BLaER1 (cell line): ENCODE measurements at regions not wholly inside any gene's neighbourhood (a gene's known extent, or its start where the extent isn't known, plus 50 kb on each side); places are given as distances from the start of the nearest gene placed in this dataset.

ENCODE experiments used
- H3K27ac ChIP-seq: shearing (Covaris generic); formaldehyde crosslinking; 2 replicates; pipeline ENCODE4 v1.8.1; 2022
- H3K27me3 ChIP-seq: shearing (Covaris generic); formaldehyde crosslinking; 2 replicates; pipeline ENCODE4 v1.8.1; 2022
- H3K36me3 ChIP-seq: shearing (Covaris generic); formaldehyde crosslinking; 2 replicates; pipeline ENCODE4 v1.8.1; 2022
- H3K4me1 ChIP-seq: shearing (Covaris generic); formaldehyde crosslinking; 2 replicates; pipeline ENCODE4 v1.8.1; 2022
- H3K4me2 ChIP-seq: shearing (Covaris generic); formaldehyde crosslinking; 2 replicates; pipeline ENCODE4 v1.8.1; 2022
- H3K4me3 ChIP-seq: shearing (Covaris generic); formaldehyde crosslinking; 2 replicates; pipeline ENCODE4 v1.8.1; 2022
- H3K9ac ChIP-seq: shearing (Covaris generic); formaldehyde crosslinking; 2 replicates; pipeline ENCODE4 v1.8.1; 2022
- H3K9me3 ChIP-seq: shearing (Covaris generic); formaldehyde crosslinking; 2 replicates; pipeline ENCODE4 v1.8.1; 2022
- H4K20me1 ChIP-seq: shearing (Covaris generic); formaldehyde crosslinking; 2 replicates; pipeline ENCODE4 v1.8.1; 2022
- Cebpa-rat ChIP-seq: shearing (Covaris generic); IDR thresholded peaks from 2 replicates; pipeline ENCODE4 v1.8.1; 2022

DNA sequence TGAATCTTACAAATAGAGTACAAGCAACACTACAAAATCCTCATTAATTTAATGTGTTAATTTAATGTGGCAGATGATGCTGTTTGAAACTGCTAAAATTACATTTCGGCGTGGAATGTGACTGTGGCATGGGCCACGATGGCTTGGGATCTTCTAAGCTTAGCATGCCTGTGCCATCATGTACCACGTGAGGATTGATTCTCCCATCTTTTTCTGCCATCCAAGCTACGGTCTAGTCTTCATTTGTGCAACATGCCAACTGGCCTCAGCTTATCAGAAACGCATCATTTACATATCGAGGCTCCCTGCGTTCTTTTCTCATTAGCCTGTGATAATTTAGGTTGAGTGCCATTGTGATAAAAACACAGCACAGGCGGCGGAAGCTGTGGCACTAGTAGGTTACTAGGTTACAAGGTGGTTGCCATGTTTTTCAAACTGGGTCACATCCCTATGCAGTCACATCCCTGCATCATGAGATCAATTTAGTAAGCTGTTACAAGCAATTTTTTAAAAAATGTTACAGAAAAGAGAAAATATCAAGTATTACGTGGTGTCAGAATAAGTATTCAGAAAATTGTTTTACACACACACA lies 189.9 kb upstream of the RBPJ start:
- Histone ChIP-seq H3K9me3 (peaks cover 11% of the 10 kb centered on the region), H3K27me3 (no peaks in the 10 kb centered on the region), H3K9ac (no peak overlapping the region), H3K4me3 (no peak overlapping the region), H3K4me2 (peak overlapping the region; percentile 53), H3K27ac (no peak overlapping the region), H3K36me3 (no peaks in the 10 kb centered on the region), H3K4me1 (peaks cover 34% of the 10 kb centered on the region), H4K20me1 (no peaks in the 10 kb centered on the region)
- TF ChIP-seq Cebpa-rat = no peak

DNA sequence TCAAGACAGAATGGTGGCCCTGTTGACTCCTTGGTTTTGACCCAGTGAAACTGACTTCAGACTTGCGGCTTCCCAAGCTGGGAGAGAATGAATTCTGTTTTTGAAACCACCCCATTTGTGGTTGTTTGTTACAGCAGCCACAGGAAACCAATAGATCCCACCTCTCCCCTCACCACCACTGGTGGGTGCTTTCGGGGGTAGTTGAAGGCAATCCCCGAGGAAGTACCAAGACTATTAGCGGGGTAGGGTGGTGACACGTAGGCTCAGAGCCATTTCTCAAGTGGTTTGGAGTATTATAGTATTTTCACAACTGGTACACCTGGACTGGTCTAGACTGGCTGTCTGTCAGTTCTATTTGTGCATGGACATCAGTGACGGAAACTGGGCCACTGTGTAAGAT lies 189.1 kb upstream of the RBPJ start:
- Histone ChIP-seq H3K27me3 (no peaks in the 10 kb centered on the region), H3K4me3 (no peak overlapping the region), H3K4me1 (peaks cover 27% of the 10 kb centered on the region), H4K20me1 (no peaks in the 10 kb centered on the region), H3K9me3 (peaks cover 11% of the 10 kb centered on the region), H3K27ac (no peak overlapping the region), H3K9ac (no peak overlapping the region), H3K4me2 (peak overlapping the region; percentile 53), H3K36me3 (no peaks in the 10 kb centered on the region)
- TF ChIP-seq Cebpa-rat = no peak

DNA sequence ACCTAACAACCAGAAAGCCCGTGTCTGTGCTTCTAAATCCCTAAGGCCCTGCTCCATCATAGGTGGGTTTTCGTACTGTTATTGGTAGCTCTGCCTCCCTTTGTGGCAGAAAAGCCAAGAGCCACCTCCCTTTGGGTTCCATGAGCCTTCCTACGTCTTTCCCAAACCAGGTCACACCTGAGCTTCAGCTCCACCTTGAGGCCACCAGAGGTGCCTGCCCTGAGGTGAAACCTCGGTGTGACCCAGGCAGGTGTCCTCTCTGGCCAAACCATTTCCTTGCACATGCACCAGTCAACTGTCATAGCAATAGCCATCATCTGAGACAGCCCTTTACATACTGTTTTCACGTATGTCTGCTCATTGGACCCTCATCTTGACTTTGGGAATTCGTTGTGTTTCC lies 188.0 kb upstream of the RBPJ start:
- no peaks in the 10 kb centered on the region for H4K20me1 ChIP-seq
- H3K4me3 ChIP-seq = no peak overlapping the region
- H3K4me2 ChIP-seq = peak overlapping the region; percentile 53
- no peak for TF ChIP-seq Cebpa-rat
- no peaks in the 10 kb centered on the region for H3K27me3 ChIP-seq
- H3K27ac ChIP-seq = no peak overlapping the region
- no peak overlapping the region for H3K9ac ChIP-seq
- H3K4me1 ChIP-seq = peaks cover 25% of the 10 kb centered on the region
- H3K36me3 ChIP-seq = no peaks in the 10 kb centered on the region
- peaks cover 11% of the 10 kb centered on the region for H3K9me3 ChIP-seq

DNA sequence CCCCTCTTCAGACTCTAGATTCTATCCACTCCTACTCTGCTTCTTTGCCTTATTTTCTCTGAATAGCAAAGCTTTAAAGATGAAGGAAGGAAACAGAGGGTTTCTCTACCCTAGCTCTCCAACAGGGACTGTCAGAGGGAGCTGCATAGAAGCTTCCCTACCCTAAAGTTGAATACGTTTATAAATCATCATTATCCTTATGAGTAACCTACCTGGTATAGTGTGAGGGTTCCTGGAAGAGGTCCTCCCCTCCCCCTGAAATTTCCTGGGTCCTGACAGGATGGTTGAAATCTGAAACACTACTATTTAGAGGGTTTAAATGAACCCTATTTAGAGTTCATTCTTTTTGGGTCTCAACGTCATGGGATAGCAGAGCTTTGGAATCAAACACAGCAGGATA lies 187.0 kb upstream of the RBPJ start:
- Histone ChIP-seq H3K4me3 (no peak overlapping the region), H3K27ac (no peak overlapping the region), H3K4me2 (no peak overlapping the region), H3K9me3 (peaks cover 11% of the 10 kb centered on the region), H3K9ac (no peak overlapping the region), H4K20me1 (no peaks in the 10 kb centered on the region), H3K36me3 (no peaks in the 10 kb centered on the region), H3K4me1 (peaks cover 25% of the 10 kb centered on the region), H3K27me3 (no peaks in the 10 kb centered on the region)
- no peak for TF ChIP-seq Cebpa-rat

DNA sequence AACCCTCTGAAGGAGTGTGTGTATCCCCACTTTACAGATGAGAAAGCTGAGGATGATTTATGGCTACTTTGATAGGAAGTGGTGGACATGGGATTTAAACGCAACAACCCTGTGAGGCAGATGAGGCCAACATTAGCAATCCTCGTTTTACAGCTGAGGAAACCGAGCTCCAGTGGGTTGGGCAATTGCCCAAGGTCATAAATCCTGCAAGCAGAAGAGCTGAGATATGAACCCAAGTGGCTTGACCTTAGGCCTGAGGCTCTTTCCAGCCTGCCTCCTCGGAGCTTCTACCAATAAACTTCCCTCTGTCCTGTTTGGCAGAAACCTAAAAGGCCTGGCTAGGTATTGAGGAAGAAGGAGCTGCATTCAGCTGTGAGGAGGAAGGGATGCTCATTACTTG lies 185.5 kb upstream of the RBPJ start:
- no peaks in the 10 kb centered on the region for H3K36me3 ChIP-seq
- no peak overlapping the region for H3K9ac ChIP-seq
- TF ChIP-seq Cebpa-rat = no peak
- H3K4me3 ChIP-seq = no peak overlapping the region
- H3K27ac ChIP-seq = no peak overlapping the region
- no peaks in the 10 kb centered on the region for H4K20me1 ChIP-seq
- no peak overlapping the region for H3K4me2 ChIP-seq
- peaks cover 25% of the 10 kb centered on the region for H3K4me1 ChIP-seq
- H3K9me3 ChIP-seq = peaks cover 11% of the 10 kb centered on the region
- no peaks in the 10 kb centered on the region for H3K27me3 ChIP-seq

DNA sequence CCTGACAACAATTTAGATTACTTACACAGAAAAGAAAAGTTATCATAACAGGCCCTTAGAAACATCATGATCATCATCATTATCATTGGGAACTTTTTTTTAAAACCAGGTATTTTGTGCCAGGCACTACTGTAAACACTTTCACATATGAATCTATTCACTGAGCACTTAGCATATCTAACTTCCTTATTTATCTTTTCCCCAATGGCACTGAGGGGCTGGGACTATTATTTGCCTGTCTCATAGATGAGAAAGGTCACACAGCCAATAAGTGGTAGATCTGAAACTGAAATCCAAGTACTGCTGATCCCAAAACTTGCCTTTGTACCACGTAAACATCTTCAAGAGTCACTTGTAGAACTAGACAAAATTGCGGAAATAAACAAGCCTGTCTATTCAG lies 184.2 kb upstream of the RBPJ start:
- no peaks in the 10 kb centered on the region for H3K27me3 ChIP-seq
- H3K9me3 ChIP-seq = peaks cover 11% of the 10 kb centered on the region
- peaks cover 26% of the 10 kb centered on the region for H3K4me1 ChIP-seq
- H4K20me1 ChIP-seq = no peaks in the 10 kb centered on the region
- TF ChIP-seq Cebpa-rat = no peak
- H3K4me2 ChIP-seq = no peak overlapping the region
- no peak overlapping the region for H3K27ac ChIP-seq
- no peaks in the 10 kb centered on the region for H3K36me3 ChIP-seq
- no peak overlapping the region for H3K4me3 ChIP-seq
- no peak overlapping the region for H3K9ac ChIP-seq

DNA sequence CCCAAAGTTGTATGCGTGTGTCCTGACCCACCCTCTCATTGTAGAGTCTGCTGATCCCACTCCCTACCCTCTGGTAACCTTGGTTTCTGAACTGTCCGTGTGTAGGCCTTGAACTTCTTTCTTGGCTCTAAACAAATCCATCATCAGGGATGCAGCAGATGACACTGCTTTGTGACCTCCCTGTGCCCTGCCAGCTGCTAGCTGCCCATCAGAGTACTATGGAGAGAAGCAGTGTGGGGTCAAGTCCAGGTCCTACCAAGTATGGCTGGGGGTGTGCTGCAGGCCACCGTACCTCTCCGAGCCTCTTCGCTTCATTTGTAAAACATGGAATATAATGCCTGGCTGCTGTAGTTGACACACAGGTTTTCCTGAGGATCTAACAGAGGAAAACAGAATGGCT lies 183.5 kb upstream of the RBPJ start:
- H3K4me1 ChIP-seq = peaks cover 25% of the 10 kb centered on the region
- no peaks in the 10 kb centered on the region for H3K27me3 ChIP-seq
- TF ChIP-seq Cebpa-rat = no peak
- no peak overlapping the region for H3K9ac ChIP-seq
- no peak overlapping the region for H3K4me3 ChIP-seq
- no peaks in the 10 kb centered on the region for H3K36me3 ChIP-seq
- no peak overlapping the region for H3K4me2 ChIP-seq
- no peak overlapping the region for H3K27ac ChIP-seq
- no peaks in the 10 kb centered on the region for H4K20me1 ChIP-seq
- H3K9me3 ChIP-seq = peaks cover 11% of the 10 kb centered on the region

DNA sequence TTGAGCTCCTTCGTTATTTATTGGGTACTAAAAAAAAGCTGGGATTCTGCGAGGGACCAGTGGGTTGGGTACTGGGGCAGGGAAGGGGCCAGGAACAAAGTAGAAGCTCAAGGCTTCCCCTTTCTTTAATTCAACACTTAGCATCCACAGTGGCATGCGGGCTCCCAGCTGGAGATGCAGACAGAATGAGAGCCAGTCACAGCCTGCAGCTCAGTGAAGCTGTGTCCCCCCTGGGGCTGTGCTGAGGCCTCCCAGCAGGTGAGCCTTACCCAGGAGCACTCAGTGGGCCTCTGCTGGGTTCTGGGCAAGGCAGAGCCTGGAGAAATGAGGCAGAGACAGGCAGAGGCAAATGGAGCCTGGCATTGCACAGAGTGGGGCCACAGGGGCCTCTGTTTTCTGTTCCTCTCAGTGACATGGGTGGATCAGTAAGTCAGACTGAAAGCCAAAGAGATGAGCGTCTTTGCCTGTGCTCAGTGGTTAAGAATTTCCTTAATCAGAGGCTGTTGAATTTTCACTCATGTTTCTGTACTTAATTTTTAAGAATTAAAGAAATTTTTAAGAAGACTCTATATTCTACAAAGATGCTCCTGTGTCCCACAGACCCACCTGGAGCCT lies 181.4 kb upstream of the RBPJ start:
- H3K9me3 ChIP-seq = peaks cover 7% of the 10 kb centered on the region; the same call in 1 of the 2 replicates
- H4K20me1 ChIP-seq = no peaks in the 10 kb centered on the region
- no peak overlapping the region for H3K4me3 ChIP-seq
- no peaks in the 10 kb centered on the region for H3K36me3 ChIP-seq
- H3K4me1 ChIP-seq = peaks cover 13% of the 10 kb centered on the region; the same call in 1 of the 2 replicates
- H3K27me3 ChIP-seq = no peaks in the 10 kb centered on the region
- no peak overlapping the region for H3K27ac ChIP-seq
- H3K4me2 ChIP-seq = no peak overlapping the region
- no peak for TF ChIP-seq Cebpa-rat
- H3K9ac ChIP-seq = no peak overlapping the region

DNA sequence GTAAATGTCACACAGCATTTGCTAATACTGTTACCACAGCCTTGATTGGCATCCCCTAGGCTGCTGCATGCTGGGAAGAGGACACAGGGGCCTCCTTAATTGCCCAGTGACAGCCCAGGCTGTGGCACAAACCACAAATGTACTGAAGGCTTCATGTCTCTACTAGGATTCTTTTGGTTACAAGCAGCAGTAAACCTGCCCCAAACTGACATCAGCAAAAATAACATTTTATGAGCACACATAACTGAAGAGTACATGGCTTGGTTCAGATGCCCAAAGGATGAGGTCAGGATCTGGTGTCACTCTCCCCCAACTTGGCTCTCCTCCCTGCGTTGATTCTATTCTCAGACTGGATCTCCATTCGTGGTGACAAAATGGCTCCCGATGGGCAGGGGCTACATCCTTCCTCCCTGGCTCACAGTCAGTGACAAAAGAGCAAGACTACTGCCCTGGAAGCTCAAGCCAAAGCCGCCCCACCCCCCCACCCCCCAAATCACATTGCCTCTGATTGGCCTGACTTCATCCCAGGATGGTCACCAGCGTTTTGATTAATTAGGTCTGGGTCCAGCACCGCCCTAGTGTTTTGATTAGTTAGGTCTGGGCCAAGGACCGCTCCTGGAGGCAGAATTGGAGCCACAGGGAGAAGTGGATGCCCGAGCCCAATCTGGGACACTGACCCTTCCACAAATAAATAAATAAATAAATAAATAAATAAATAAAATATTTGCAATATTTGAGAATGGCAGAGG lies 180.5 kb upstream of the RBPJ start:
- no peak overlapping the region for H3K9ac ChIP-seq
- no peak overlapping the region for H3K4me2 ChIP-seq
- no peak overlapping the region for H3K4me3 ChIP-seq
- peaks cover 13% of the 10 kb centered on the region; the same call in 1 of the 2 replicates for H3K4me1 ChIP-seq
- H3K27me3 ChIP-seq = no peaks in the 10 kb centered on the region
- no peaks in the 10 kb centered on the region for H4K20me1 ChIP-seq
- no peaks in the 10 kb centered on the region for H3K36me3 ChIP-seq
- H3K9me3 ChIP-seq = no peaks in the 10 kb centered on the region
- no peak for TF ChIP-seq Cebpa-rat
- H3K27ac ChIP-seq = no peak overlapping the region

DNA sequence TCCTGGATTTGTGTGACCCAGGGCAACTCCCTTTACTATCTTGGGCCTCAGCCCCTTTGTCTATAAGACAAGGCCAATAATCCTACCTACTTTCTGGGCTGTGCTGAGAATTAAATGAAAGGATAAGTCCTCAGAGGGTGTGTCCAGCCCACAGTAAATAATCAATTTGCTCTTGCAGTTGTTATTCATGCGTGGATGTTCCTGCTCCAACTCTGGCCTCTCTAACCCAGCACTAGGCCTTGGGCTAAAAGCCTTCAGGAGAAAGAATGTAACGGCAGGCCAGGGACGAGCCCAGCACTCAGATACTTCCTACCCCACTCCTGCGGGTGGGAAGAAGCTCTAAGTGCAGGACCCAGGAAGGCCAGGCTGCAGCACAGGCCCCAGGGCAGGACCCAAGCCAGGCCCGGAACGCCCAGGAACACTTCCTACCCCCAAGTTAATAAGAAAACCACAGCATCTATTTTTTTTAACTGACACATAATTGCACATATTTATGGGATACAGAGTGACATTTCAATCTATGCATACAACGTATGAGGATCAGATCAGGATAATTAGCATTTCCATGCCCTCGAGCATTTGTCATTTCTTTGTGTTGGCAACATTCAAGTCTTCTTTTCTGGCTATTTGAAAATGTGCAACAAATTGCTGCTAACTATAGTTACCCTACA lies 179.6 kb upstream of the RBPJ start:
- Histone ChIP-seq H3K36me3 (no peaks in the 10 kb centered on the region), H3K27ac (no peak overlapping the region), H3K9me3 (no peaks in the 10 kb centered on the region), H3K4me1 (peaks cover 13% of the 10 kb centered on the region; the same call in 1 of the 2 replicates), H3K9ac (no peak overlapping the region), H4K20me1 (no peaks in the 10 kb centered on the region), H3K4me2 (peak overlapping the region; percentile 57), H3K27me3 (no peaks in the 10 kb centered on the region), H3K4me3 (no peak overlapping the region)
- no peak for TF ChIP-seq Cebpa-rat
